ENCODE measurements at regions not wholly inside any gene's neighbourhood (a gene's known extent, or its start where the extent isn't known, plus 50 kb on each side); places are given as distances from the start of the nearest gene placed in this dataset.
"Not testable (repeated sequence)": the region's sequence is repeated elsewhere in the genome, so short reads cannot be mapped to it uniquely, and the experiment has no call there.

GRCh38 chr11:79667380-79667779 lies 226.6 kb upstream of the TENM4 start:
- no peak for DNase-seq

GRCh38 chr11:79663017-79663416 lies 222.2 kb upstream of the TENM4 start:
- DNase-seq = no peak

GRCh38 chr11:79661373-79661772 lies 220.5 kb upstream of the TENM4 start:
- no peak for DNase-seq

GRCh38 chr11:79648766-79649520 lies 208.1 kb upstream of the TENM4 start:
- DNase-seq = no peak

GRCh38 chr11:79637219-79637618 lies 196.4 kb upstream of the TENM4 start:
- DNase-seq = no peak

- no peak for DNase-seq
These were observed 194.1 kb upstream of the TENM4 start for GRCh38 chr11:79634905-79635304.

- DNase-seq = no peak
These were observed 186.5 kb upstream of the TENM4 start for GRCh38 chr11:79627281-79627680.

GRCh38 chr11:79626135-79627075 lies 185.6 kb upstream of the TENM4 start:
- DNase-seq = no peak

GRCh38 chr11:79623375-79623774 lies 182.5 kb upstream of the TENM4 start:
- DNase-seq = no peak

GRCh38 chr11:79617561-79617960 lies 176.7 kb upstream of the TENM4 start:
- DNase-seq = no peak

- no peak for DNase-seq
These were observed 175.6 kb upstream of the TENM4 start for GRCh38 chr11:79616392-79616851.

GRCh38 chr11:79615425-79615824 lies 174.6 kb upstream of the TENM4 start:
- no peak for DNase-seq

- no peak for DNase-seq
These were observed 169.8 kb upstream of the TENM4 start for GRCh38 chr11:79610678-79611077.

- no peak for DNase-seq
These were observed 169.3 kb upstream of the TENM4 start for GRCh38 chr11:79610139-79610538.

GRCh38 chr11:79609511-79609910 lies 168.7 kb upstream of the TENM4 start:
- no peak for DNase-seq

GRCh38 chr11:79606461-79606860 lies 165.6 kb upstream of the TENM4 start:
- not testable (repeated sequence) for DNase-seq

GRCh38 chr11:79600711-79601110 lies 159.9 kb upstream of the TENM4 start:
- no peak for DNase-seq

GRCh38 chr11:79594834-79595233 lies 154.0 kb upstream of the TENM4 start:
- no peak for DNase-seq

GRCh38 chr11:79592824-79593223 lies 152.0 kb upstream of the TENM4 start:
- no peak for DNase-seq

- no peak for DNase-seq
These were observed 151.6 kb upstream of the TENM4 start for GRCh38 chr11:79592406-79592805.

GRCh38 chr11:79582434-79582833 lies 141.6 kb upstream of the TENM4 start:
- DNase-seq = no peak

- DNase-seq = no peak
These were observed 138.2 kb upstream of the TENM4 start for GRCh38 chr11:79579063-79579462.

GRCh38 chr11:79578116-79578515 lies 137.3 kb upstream of the TENM4 start:
- no peak for DNase-seq

GRCh38 chr11:79575701-79576100 lies 134.9 kb upstream of the TENM4 start:
- no peak for DNase-seq

Data from NCI-H2029 (cell line).